Hepatic stellate cell (primary cell): ENCODE measurements at regions not wholly inside any gene's neighbourhood (a gene's known extent, or its start where the extent isn't known, plus 50 kb on each side); places are given as distances from the start of the nearest gene placed in this dataset.

ENCODE experiments used
- DNase-seq: peaks from one replicate; pipeline ENCODE4 v3.0.0; 2011; ENCODE audit warnings: low spot score

DNA sequence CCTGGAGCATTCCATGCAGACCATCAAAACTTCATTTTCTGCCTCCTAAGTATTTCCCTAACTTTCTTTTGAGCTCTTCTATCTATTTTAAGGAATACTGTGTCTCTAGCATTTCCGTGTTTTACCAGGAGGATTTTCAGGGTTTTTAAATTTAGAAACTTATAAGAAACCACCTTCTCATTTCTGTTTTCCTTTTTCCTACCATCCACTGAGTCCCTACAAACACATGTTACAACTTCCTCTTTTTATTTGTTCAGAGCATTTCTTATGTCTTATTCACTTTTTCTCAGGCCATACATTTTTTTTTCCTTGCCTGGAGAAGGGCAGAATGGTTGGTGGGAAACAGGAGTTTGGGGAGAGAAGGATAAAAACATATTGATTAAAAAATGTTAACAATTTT, 130.0 kb upstream of the BMP5 start:
- no peak for DNase-seq

DNA sequence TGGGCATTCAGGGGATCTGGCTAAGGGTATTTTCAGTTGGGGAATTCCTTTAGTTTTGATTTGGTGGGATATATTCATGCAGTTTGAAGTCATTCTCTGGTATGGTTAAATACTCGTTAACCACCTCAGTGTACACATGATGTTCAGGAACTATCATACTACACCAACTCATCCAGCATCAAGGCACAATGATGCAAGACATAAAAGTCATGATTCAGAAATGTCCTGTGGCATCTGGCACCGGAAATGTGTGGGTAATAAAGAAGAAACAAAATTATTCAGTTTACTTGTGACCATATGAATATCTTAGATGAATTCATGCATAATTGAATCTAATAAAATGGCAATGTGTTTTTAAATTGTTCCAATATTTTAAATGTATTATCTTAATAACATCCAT, 129.0 kb upstream of the BMP5 start:
- no peak for DNase-seq

DNA sequence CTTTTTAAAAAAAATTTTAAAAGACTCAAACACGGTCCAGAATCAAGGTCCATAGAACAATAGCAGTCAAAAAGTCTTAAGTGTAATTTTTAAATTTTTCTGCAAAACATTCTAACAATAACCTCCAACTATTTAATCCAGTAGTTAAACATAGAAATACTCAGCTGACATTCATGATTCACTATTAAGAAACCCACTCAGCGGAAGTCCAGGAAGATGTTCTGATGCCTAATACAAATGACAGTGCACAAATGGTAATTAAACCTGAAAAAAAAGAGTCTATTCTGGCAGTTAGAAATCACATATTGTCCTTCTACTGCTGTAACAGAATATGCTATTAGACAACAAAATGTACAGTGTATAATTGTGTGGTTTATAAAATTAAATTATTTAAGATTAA, 128.2 kb upstream of the BMP5 start:
- no peak for DNase-seq

DNA sequence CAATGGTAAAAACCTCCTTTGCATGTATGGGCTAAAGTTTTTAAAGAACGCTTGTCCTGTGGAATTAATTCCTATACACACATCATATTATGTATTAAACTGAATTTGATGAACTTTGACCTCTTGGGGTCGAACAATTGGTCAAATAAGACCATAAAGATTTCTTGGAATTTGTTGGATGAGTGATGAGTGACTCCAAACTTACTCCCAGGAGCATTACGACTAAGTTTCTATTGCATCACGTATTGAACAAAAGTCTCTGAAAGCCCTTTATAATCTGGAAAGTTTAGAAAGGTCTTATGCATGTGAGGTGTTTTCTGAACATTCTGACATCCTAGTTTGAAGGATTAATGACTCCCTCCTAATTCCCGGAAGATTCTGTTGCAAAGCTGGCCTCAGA, 126.9 kb upstream of the BMP5 start:
- DNase-seq: no peak

DNA sequence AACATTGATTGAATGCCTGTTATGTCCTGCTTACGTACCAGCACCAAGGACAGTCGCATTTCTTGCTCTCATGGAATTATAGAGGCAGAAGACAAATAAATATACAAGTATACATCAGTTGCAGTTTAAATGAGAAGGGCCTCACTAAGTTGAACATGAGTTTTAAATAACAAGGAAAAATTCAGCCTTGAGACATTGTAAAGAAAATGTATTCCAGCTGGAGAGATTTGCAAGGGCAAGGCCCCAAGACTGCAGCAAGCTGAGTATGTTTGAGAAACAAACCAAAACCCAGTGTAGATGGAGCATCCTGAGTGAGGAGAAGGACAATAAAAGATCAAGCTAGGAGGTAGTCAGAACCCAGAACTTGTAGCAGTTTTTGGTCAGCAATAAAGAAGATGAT, 123.2 kb upstream of the BMP5 start:
- no peak for DNase-seq

DNA sequence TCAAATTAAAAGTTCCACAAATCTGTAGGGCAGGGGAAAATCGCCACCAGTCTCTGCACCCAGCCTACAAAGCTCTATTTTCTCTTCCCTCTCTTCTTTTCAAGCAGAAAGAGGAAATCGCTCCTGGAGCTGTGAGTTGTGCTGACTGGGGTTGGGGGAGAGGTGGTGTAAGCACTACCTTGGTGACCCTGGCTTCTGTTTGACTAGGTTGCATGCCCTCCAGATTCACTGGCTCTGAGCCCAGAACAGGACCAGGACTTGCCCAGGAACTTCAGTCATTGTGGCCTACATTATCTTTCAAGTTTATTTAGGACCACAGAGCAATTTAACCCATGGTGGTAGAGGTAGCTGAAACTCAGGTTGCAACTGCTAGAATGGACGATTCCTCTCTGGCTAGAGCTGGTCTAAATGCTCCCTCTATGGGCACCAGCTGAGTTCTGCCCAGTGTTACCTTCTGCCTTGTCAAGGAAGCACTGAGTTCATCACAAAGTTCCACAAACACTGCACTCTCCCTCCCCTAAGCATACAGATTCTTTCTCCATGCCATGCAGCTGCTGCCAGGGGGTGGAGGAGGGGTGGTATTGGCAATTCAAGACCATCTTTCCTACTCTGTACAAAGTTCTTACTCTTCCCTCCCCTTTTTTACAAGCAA, 122.0 kb upstream of the BMP5 start:
- DNase-seq: no peak

DNA sequence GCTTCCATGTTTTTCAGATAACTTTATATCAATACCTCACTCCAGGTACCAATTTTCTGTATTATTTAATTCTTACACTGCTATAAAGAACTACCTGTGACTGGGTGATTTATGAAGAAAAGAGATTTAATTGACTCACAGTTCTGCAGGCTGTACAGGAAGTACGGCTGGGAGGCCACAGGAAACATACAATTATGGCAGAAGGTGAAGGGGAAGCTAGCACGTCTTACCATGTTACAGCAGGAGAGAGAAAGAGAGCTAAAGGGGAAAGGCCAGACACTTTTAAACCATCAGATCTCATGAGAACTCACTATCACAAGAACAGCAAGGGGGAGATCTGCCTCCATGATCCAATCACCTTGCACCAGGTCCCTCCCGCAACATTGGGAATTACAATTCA, 119.1 kb upstream of the BMP5 start:
- DNase-seq: no peak

DNA sequence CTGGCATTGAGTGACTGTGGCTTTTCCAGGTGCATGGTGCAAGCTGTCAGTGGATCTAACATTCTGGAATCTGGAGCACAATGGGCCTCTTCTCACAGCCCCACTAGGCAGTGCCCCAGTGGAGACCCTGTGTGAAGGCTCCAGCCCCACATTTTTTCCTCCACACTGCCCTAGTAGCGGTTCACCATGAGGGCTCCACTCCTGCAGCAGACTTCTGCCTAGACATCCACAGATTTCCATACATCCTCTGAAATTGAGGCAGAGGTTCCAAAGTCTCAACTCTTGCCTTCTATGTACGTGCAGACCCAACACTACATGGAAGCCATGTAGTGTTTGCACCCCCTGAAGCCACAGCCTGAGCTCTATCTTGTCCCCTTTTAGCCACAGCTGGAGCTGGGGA, 118.0 kb upstream of the BMP5 start:
- no peak for DNase-seq

DNA sequence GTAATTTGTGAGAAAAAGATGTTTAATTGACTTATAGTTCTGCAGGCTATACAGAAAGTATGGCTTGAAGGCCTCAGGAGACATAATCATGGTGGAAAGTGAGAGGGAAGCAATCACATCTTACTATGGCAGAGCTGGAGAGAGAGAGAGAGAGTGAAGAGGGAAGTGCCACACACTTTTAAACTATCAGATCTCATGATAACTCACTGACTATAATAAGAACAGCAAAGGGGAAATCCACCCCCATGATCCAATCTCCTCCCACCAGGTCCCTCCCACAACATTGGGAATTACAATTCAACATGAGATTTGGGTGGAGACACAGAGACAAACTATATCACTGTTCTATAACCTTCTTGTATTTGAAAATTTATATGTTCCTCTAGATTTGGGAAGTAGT, 117.2 kb upstream of the BMP5 start:
- DNase-seq: no peak

DNA sequence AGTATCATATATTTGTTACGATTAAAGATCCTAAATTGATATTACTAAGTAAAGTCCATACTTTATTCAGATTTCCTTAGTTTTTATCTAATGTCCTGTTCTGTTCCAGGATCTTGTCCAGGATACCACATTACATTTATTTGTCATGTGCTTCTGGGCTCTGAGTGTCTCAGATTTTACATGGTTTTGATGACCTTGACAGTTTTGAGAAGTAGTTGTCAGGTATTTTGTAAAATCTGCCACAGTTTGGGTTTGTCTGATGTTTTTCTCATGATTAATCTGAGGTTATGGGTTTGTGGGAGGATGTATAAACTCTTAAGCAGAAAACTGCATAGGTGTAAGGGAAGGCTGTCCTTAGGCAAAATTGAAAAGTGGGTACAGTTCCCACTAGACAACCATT, 109.9 kb upstream of the BMP5 start:
- no peak for DNase-seq

DNA sequence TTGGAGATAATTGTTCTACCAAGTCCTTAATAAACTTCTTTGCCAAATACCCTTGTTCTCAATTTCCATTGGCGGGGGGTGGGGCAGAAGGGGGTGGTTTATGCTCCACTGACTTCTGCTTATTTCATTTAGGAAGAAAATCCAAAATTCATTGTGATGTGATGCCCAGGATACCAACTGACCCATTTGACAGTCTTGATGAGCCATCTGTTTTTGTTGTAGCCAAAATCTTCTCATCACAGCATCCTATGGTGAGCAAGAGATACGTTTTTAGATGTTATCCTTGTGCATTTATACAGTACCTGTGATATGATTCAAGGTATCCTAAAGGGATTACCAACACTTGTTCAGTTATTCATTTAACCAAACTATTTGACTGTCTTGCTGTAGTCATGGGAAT, 108.5 kb upstream of the BMP5 start:
- no peak for DNase-seq

DNA sequence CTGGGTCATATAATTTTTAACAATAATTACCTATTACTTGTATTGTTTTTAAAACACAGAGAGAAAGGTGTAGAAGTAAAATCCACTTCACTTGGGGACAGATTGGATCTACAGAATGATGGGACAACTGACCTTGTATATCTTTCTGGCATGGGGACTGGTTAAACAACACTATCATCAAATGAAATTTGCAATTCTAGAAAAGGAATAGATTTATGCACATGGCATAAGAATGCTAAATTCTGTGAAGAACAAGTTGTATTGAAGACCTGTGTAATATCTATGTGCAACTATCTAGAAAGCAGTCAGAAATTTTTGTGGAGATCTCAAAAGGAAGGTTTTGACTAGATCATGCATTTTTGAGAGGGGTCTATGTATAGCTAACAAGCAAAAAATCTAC, 106.3 kb upstream of the BMP5 start:
- no peak for DNase-seq

DNA sequence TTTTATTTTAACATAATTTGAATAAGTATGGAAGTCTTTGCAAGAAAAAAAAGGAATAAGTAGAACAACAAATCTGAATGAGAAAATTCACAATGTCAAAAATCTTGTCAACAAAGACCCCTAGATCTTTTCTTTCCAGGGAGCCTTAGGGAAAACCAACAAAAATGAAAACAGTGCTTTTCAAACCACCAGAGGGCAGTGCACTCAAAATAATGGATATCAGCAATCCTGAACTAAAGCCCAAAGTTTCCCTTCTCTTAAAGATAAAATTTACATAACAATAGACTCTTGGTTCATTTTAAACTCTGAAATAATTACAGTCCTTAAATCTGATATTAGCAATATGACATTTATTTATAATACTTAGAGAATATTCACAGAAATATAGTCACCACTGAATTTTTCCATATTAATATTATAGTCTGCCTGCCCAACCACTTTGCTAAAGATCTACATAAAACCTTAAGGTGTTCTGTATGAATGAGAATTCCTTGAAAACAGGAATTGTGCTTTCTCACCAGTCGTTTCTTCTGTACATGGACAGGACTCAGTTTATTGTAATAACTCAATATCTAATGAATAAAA, 105.3 kb upstream of the BMP5 start:
- DNase-seq: peak; percentile 12

DNA sequence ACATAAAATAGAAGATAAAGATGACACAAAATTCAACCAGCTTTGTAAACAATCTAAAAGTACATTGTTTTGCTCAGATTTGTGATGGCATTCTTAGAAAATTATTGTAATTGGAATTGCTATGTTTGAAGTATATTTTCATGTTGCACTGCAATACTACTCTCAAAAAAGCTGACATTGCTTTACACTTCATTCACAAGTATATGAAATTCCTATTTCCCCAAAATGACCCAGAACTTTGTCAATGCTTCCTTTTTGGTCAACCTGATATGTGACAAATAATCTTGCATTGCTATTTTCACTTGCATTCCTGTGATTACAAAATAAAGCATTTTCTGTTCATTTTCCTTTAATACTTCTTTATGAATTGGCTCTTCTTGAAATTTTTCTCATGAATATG, 104.1 kb upstream of the BMP5 start:
- DNase-seq: no peak

DNA sequence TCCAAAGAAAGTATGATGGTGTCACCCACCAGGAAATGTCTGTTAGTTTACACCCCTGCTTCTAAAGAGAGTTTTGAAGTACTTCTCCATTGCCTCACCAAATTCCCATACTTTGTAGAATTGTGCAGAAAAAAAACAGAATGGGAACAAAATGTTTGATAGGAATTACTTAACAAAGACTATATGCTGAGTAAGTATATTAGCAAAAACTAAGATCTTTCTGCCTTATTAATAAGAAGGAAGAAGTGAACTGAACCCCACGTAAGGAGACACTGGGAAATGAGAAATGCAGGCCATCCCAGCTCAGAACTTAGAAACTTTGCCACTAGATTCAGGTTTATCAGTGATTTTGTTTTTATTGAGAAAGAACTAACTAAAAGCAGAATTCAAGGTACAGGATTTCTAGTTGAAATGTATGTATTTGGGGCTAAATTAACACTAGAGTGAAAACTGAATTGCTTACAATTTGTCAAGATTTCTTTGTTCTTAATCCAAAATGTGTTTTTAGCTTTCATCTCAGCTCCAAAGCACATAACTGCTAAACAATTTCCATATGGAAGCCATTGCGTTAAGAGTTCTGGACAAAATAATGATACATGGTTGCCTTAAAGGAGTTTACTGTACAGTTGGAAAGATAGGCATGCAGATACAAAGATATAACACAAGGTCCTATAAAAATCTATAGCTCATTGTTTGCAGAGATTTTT, 102.7 kb upstream of the BMP5 start:
- no peak for DNase-seq

DNA sequence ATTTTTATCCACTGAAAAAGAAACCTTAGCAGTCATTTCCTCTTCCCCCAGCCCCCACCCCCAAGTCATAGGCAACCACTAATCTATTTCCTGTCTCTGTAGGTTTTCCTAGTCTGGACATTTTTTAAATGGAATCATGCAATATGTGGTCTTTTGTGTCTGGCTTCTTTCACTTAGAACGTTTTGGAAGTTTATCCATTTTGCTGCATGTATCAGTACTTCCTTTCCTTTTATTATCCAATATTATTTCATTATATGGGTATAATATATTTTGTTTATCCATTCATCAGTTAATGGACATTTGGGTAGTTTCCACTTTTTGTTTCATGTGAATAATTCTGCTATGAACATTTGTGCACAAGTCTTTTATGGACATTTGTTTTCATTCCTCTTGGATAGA, 99.3 kb upstream of the BMP5 start:
- no peak for DNase-seq

DNA sequence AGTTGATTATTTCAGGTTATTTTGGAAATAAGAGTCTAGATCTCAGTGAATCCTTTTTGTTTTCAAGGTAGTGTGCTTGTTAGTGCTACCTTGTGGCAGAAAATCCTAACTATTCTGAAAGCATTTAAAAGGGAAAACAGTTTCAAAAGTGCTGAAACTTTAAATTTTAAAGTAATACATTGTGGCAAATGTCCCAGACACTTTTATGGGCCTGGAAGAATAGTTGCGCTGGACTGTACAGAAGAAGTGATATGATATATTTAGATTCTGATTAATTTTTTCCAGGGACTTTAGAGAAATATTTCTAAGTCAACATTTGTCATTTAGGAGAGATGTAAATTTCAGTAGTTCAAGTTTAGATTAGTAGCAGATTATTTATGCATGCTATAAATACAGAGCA, 96.7 kb upstream of the BMP5 start:
- no peak for DNase-seq

DNA sequence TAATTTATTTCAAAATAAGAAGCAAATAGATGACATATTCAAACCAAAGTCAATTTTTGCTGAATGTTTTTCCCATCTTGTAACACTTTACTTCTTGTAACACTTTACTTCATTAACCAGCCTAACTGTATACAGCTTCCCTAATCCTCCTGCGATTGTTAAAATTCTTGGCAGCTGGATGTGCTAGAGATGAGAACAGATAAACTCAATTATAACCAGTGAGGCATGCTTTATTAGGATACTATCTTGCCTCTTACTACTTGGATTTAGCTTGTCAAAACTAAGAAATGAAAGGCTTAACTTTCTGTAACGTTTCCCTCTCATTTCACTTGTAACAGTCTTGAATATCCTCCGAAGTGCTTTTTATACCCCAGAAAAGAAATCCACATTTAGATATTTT, 94.1 kb upstream of the BMP5 start:
- DNase-seq: no peak

DNA sequence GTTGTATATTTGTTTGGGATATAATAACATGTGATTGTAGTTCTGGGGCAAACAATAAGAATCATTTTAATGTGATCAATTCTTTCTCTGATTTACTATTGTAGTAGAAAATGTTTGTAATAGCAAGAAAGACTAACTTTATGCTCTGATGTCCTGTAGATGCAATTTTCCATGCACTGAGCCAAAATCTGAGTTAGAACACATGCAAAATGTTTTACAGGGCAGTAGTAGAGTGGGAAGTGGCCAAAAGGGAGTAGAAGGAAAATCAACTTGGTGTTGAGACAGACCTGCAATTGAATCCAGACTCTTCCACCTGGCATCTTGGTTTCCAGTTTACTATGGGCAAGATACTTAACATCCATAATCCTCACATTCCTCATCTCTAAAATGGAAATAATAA, 93.5 kb upstream of the BMP5 start:
- DNase-seq: no peak

DNA sequence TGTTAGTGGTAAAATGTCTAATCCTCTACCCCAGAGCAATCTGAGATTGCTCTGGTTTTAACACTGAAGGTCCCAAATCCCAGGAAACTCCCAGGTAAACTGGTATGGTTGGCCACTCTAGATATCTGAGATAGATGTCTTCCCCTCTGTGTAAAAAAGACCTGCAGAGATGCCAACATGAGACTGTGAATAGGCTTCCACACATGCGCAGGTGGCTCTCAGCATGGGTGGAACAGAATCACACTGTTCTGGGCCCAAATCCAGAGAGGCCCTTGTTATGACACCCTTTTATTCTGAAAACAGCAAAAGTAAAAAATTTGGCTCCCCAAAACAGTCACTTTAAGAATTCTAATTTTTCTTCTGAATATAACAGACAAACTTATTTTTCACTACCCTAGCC, 88.7 kb upstream of the BMP5 start:
- DNase-seq: no peak

DNA sequence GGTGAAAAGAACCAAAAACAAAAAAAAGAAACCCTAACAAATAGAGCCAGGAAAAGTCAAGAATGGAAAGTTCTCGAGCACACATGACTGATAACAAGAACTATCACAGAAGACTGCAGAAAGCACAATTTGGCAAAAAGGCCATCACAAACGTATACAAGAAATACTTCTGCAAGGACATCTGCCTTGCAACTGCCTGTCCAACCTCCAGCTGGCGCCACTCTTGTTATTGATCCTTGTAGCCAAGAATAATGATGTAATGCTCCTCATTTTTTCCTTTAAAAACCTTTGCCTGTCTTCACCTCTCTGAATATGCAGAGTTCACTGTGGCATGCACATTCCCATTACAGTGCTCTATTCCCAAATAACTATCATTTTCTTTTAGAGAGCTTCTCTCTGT, 87.9 kb upstream of the BMP5 start:
- DNase-seq: no peak

DNA sequence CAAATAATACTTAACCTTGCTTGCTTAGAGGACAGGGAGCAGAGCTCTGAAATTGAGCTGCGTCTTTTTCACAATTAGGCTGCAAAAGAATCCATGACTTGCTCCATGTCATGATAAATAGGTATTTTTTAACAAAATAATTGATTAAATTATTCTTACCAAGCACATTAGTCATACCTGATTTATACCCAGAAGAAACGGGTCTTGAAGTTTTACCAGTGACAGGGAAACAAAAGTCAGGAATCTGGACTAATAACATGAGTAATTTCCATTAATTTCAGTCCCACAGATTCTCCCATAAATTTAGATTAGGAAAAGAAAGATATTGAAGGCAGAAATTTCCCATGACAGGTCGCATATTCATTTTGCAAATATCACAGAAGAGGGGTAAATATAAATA, 85.0 kb upstream of the BMP5 start:
- DNase-seq: no peak

DNA sequence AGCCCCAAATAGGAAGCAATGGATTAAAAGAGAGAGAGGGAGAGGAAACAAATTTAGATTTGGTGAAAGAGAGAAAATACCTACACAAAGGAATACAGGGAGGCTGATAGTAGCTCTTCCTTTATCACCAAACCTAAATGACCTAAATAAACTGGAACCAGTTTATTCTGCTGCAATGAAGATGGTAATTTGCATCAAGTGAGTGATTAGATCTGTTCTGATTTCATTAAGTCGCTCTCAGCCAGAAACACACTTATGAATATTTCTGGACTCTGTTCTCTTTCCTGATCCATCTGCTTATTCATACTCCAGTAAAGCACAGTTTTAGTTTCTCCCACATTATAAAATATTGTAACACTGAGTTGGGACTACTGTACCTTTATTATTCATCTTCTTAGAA, 83.4 kb upstream of the BMP5 start:
- DNase-seq: no peak

DNA sequence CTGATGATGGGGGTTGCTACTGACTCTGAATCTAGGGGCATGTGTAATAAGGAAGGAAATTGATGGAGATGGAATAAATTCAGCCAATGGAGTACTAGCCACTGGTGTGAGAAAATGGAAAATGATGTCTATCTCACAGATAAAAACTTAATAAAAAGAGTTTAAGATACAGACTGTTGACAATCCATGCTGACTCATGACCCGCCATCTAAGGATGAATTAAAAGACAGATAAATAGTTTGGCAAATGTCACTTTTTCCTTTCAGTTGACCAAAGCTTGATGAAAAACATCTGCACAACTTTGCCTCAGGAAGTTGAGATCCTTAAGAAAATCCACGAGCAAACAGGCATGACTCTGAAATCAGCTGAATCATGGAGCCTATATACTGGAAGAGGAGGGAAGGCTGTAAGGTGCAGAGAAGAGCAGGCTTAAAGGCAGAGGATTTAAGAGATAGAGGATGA, 82.6 kb upstream of the BMP5 start:
- DNase-seq: no peak
